Superior temporal gyrus (tissue), 1 donor: ENCODE measurements at regions not wholly inside any gene's neighbourhood (a gene's known extent, or its start where the extent isn't known, plus 50 kb on each side); places are given as distances from the start of the nearest gene placed in this dataset.

Experiments used
- DNase-seq: peaks from one replicate; pipeline ENCODE4 v3.0.0-alpha.2; 2016; ENCODE audit errors: extremely low spot score

DNA sequence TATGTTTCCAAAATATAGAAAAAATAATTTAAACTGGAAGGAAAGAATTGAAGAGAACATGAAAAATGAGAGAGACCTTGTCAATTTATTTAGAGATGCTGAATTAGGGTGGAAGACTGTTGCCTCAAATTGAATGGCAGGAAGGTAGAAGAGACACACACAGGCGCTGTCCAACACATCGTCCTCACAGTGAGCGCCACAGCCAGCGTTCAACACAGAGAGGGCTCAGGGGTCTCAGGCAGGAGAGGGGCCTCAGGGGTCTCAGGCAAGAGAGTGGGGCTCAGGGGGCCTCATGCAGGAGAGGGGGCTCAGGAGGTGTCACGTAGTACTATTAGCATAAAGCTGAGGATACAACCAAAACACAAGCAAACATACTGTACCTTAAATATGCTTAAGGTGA, 65.7 kb downstream of the TMEM18 start:
- DNase-seq, result no peak

- no peak for DNase-seq
Observed at GRCh38 chr2:610491-610890, 66.7 kb downstream of the TMEM18 start.

- DNase-seq, result no peak
Observed at GRCh38 chr2:609881-610280, 67.3 kb downstream of the TMEM18 start.

DNA sequence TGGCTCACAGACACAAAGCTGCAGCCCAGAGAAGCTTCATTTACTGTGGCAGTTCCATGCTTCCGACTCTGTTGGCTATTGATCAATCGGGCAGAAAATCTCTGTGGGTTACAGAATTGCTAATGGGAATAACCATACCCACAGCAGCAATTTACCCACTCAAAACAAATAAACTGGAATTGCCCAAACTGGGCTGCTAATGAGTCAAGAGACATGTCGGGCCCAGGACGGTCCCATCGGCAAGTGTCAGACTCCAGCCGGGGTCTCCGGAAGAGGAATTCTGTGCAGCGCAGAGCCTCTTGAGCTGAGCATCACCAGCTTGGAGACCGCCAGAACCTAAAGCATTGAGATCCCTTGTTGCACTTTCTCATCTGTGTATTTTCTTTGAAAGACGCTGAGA, 67.8 kb downstream of the TMEM18 start:
- DNase-seq, result no peak

DNA sequence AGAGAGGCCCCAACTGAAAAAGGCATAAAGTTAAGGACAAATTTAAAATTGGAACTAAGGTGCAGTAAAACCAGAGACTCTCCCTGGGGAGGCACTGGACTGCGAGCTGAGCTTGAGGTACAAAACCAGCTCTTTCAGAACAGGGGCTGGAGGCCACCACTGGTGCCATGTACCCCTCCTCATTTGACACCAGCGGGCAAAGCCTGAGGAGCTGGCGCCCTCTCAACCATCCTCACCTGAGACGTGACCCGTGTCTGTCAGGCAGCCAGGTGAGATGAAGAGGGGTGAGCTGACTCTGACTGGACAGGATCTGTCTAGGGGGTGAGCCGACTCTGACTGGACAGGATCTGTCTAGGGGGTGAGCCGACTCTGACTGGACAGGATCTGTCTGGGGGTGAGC, 68.5 kb downstream of the TMEM18 start:
- no peak for DNase-seq

DNA sequence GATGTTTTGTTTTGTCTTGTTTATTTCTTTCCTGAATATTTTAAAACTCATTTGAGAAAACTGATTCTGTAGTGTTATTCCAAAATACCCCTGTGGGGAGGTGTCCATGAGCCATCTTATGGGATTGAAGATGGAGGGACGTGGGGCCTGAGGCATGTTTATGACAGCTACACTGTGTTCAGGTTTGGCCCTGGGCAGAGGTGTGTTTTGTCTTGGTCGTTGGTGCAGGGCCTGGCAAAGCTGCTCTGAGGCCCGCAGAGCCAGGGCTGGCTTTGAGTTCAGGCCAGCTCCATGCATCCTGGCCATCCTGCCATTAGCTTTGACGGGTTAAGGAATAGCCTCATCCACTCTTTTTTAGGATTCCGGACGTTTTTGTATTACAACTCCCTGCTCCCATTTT, 68.9 kb downstream of the TMEM18 start:
- DNase-seq, result no peak

- DNase-seq, result no peak
Observed at GRCh38 chr2:607709-608108, 69.5 kb downstream of the TMEM18 start.

GRCh38 chr2:607172-607571, 70.0 kb downstream of the TMEM18 start:
- DNase-seq, result no peak

- no peak for DNase-seq
Observed at GRCh38 chr2:605674-606608, 71.3 kb downstream of the TMEM18 start.

- DNase-seq, result no peak
Observed at GRCh38 chr2:604854-605524, 72.2 kb downstream of the TMEM18 start.

- no peak for DNase-seq
Observed at GRCh38 chr2:604385-604784, 72.8 kb downstream of the TMEM18 start.

DNA sequence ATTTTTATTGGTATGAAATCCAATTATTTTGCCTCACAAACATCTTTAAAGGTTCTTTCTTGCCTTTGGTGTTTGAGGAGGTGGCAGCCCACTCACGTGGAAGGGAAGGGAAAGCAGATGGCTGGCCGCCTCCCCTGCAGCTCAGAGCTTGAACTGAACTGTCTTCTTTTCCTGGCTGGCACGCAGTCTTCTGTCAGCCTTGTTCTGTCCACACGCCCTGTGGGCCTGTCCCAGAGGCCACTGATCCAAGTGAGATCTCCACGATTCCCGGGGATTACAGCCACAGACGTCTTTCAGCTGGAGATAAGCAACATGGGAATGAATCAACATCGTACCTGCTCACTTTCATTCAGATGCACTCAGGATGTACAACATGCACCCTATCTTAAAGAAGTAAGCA, 73.3 kb downstream of the TMEM18 start:
- no peak for DNase-seq

DNA sequence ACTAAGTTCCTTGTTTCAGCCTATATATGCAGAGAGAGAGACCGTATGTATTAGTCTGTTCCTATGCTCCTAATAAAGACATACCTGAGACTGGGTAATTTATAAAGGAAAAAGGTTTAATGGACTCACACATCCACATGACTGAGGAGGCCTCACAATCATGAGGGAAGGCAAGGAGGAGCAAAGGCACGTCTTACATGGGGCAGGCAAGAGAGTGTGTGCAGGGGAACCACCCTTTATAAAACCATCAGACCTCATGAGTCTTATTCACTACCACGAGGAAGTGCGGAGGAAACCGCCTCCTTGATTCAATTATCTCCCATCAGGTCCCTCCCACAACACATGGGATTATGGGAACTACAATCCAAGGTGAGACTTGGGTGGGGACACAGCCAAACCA, 73.8 kb downstream of the TMEM18 start:
- no peak for DNase-seq

DNA sequence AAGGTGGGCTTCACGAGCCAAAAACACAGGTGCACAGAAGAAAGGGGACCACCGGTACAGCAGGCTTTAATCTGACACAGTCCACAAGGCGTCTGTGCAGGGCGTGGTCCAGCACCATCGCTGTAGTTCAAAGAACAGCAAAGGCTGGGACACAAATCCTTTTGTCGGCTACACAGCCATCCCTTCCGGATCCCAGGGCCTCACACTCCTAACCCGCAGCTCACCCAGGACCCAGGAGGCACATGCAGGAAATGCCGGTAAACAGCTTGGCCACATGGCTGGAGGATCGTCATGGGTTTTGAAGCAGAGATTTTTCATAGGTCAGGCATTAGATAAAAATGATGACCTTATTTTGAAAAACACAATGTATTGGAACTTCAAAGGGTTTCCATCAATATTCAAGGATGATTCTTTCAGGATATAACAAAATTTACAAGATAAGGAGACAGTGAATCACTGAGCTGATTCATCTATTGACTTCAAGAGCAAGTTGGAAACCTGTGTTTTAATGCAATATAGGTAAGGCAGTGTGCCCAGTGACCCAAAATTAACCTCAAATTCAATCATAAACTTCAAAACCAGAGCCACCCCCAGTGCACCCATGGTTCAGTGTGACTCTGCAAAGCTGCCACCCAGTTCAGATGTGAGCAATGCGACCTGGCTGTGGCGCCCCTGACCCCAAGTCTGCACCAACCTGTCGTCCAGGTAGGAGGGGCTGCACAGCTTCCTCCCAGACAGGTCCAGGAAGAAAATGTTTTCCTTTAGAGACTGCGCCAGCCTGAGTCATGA, 74.4 kb downstream of the TMEM18 start:
- no peak for DNase-seq

DNA sequence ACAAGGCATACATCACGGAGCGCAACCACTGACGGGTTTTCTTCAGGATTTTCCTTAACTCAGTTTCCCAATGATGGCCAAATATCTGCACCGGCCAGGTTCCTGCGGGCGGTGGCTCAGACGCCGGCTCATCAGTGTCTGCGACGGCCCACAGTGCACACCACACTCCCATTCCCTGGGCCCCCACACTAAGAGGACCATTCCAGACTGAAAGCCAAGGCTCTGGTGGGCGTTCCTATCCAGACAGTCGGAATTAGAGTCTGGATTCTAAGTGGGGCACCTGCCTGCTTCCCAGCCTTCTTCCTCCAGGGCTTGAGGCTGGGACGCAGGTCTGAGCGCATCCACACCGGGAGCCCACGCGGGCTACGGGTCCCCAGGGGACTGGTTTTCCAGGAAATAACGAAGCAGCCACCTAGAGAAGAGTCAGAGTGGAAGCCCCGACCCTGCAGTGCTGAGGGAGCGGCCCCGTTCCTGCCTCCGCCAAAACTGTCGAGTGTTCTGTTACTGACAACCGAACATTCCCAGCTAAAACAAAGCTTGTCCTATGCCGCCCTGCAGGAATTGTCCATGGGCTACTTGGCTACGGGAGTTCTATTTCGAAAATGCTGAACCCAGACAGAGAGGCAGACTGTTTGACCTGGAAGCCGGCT, 75.3 kb downstream of the TMEM18 start:
- no peak for DNase-seq

- DNase-seq, result no peak
Observed at GRCh38 chr2:601387-601698, 75.9 kb downstream of the TMEM18 start.

DNA sequence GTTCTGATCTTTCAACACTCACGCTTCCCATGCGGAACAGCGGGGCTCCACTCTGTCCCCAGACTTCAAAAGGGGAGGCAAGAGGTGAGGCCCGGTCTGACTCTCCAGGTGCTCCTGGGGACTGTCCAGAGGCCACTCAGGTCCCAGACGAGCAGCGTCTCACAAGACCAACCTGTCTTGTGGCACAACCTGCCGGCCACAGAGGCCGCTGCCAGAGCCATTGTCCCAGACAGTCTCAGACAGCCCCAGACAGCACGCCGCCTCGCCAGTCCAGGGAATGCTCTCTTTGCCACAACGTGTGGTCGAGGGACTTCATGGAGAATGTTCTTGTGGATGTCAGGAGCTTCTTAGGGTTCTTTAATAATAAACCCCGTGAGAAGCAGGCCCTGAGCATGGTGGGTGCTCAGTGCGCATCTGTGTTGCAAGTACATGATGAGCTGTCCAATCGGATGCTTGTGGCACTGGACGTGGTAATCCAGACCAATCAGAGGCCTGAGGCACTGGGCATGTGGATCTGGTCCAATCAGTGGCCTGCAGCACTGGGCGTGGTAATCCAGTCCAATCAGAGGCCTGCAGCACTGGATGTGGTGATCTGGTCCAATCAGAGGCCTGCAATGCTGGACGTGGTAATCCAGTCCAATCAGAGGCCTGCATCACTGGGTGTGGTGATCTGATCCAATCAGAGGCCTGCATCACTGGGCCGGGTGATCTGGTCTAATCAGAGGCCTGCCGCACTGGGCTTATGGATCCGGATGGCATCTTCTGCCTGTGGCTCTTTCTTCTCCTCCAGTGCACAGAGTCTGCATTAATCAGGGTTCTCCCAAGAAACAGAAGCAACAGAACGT, 76.4 kb downstream of the TMEM18 start:
- DNase-seq, result no peak

GRCh38 chr2:599601-600000, 77.6 kb downstream of the TMEM18 start:
- no peak for DNase-seq

DNA sequence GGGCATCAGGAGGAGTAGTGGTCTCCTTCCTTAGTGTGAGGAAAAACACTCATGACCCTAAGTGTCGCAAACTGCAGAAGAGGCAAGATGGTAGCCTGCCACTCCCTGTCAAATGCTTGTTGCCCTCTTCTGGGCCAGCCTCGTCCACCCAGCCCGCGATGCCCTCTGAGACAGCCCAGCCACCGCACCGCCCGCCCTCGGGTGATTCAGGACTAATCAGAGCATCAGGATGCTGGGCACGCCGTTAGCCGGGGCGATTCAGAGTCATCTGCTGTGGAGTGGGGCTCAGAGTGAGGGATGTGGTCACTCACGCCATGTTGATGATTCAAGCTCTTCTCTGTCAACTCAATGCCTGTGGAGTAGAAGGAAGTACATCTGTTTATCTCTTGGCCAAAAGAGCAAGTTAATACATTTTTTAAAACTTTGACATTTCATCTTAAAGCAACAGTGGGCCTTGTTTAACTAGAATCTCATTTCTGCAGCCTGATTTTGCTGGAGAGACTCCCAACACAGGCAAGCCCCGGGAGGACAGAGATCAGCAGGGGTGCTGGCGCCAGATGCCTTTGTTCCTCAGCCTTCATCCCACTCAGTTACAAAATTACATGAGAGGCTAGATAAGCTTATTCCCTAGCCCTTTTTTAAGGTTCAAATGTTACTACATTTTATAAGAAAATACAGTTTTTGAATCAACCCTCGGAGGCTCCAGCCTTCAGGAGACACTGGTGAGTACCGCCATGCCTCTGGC, 79.0 kb downstream of the TMEM18 start:
- no peak for DNase-seq

- DNase-seq, result no peak
Observed at GRCh38 chr2:595831-596592, 81.2 kb downstream of the TMEM18 start.
